Superior temporal gyrus (tissue), 1 donor: ENCODE measurements at regions not wholly inside any gene's neighbourhood (a gene's known extent, or its start where the extent isn't known, plus 50 kb on each side); places are given as distances from the start of the nearest gene placed in this dataset.
"Not testable (repeated sequence)": the region's sequence is repeated elsewhere in the genome, so short reads cannot be mapped to it uniquely, and the experiment has no call there.

ENCODE experiments used
- DNase-seq: peaks from one replicate; pipeline ENCODE4 v3.0.0-alpha.2; 2016; ENCODE audit errors: extremely low spot score

- DNase-seq, result peak; percentile 51
Observed at GRCh38 chr5:124030043-124030491, 518.1 kb downstream of the CSNK1G3 start.

- DNase-seq, result no peak
Observed at GRCh38 chr5:124027441-124027840, 515.5 kb downstream of the CSNK1G3 start.

GRCh38 chr5:124025306-124025845 is 513.4 kb downstream of the CSNK1G3 start:
- no peak for DNase-seq

- no peak for DNase-seq
Observed at GRCh38 chr5:124022966-124023365, 511.0 kb downstream of the CSNK1G3 start.

- no peak for DNase-seq
Observed at GRCh38 chr5:124021776-124022175, 509.8 kb downstream of the CSNK1G3 start.

- DNase-seq, result no peak
Observed at GRCh38 chr5:124021066-124021641, 509.2 kb downstream of the CSNK1G3 start.

- not testable (repeated sequence) for DNase-seq
Observed at GRCh38 chr5:124017321-124017720, 505.3 kb downstream of the CSNK1G3 start.

- DNase-seq, result no peak
Observed at GRCh38 chr5:124007675-124008398, 495.9 kb downstream of the CSNK1G3 start.

GRCh38 chr5:124001036-124001615 is 489.1 kb downstream of the CSNK1G3 start:
- no peak for DNase-seq

GRCh38 chr5:124000538-124000937 is 488.6 kb downstream of the CSNK1G3 start:
- DNase-seq, result peak; percentile 37

- no peak for DNase-seq
Observed at GRCh38 chr5:123997462-123998215, 485.7 kb downstream of the CSNK1G3 start.

GRCh38 chr5:123997064-123997461 is 485.1 kb downstream of the CSNK1G3 start:
- no peak for DNase-seq

- no peak for DNase-seq
Observed at GRCh38 chr5:123992641-123993040, 480.7 kb downstream of the CSNK1G3 start.

GRCh38 chr5:123987956-123988355 is 476.0 kb downstream of the CSNK1G3 start:
- no peak for DNase-seq

- no peak for DNase-seq
Observed at GRCh38 chr5:123976379-123977033, 464.5 kb downstream of the CSNK1G3 start.

GRCh38 chr5:123975521-123975920 is 463.5 kb downstream of the CSNK1G3 start:
- DNase-seq, result not testable (repeated sequence)

GRCh38 chr5:123966781-123967180 is 454.8 kb downstream of the CSNK1G3 start:
- DNase-seq, result no peak

- DNase-seq, result peak; percentile 67
Observed at GRCh38 chr5:123965626-123966025, 453.6 kb downstream of the CSNK1G3 start.

GRCh38 chr5:123964884-123965283 is 452.9 kb downstream of the CSNK1G3 start:
- no peak for DNase-seq

GRCh38 chr5:123960526-123960925 is 448.5 kb downstream of the CSNK1G3 start:
- no peak for DNase-seq

- no peak for DNase-seq
Observed at GRCh38 chr5:123951582-123951977, 439.6 kb downstream of the CSNK1G3 start.
